ENCODE measurements at regions not wholly inside any gene's neighbourhood (a gene's known extent, or its start where the extent isn't known, plus 50 kb on each side); places are given as distances from the start of the nearest gene placed in this dataset.
"Not testable (repeated sequence)": the region's sequence is repeated elsewhere in the genome, so short reads cannot be mapped to it uniquely, and the experiment has no call there.

- no peak for DNase-seq (ENCODE audit: low spot score)
Observed at GRCh38 chr5:57632937-57633336, 150.3 kb upstream of the ACTBL2 start.

DNA sequence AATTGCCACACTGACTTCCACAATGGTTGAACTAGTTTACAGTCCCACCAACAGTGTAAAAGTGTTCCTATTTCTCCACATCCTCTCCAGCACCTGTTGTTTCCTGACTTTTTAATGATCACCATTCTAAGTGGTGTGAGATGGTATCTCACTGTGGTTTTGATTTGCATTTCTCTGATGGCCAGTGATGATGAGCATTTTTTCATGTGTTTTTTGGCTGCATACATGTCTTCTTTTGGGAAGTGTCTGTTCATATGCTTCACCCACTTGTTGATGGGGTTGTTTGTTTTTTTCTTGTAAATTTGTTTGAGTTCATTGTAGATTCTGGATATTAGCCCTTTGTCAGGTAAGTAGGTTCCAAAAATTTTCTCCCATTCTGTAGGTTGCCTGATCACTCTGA lies 148.5 kb upstream of the ACTBL2 start:
- DNase-seq (ENCODE audit: low spot score): not testable (repeated sequence)

GRCh38 chr5:57627661-57628060 lies 145.1 kb upstream of the ACTBL2 start:
- DNase-seq (ENCODE audit: low spot score): no peak

GRCh38 chr5:57626703-57627102 lies 144.1 kb upstream of the ACTBL2 start:
- DNase-seq (ENCODE audit: low spot score): no peak

DNA sequence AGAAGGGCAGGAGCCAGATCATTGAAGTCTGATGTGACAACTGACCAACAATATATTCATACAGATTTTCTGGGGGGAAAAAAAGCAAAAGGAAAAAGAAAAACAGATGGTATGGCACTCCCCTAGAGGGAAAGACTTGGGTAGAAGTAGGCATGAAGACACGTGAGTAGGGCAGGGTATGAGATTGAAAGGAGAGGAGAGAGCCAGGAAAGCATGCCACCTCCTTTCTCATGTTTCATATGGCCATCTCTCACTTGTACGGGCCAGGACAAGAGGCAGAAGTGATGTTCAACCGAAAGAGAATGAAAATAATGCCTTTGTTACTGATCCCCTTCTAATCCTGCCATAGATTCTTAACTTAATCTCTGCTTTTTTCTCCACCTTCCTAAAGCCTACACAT lies 139.0 kb upstream of the ACTBL2 start:
- DNase-seq (ENCODE audit: low spot score): no peak

DNA sequence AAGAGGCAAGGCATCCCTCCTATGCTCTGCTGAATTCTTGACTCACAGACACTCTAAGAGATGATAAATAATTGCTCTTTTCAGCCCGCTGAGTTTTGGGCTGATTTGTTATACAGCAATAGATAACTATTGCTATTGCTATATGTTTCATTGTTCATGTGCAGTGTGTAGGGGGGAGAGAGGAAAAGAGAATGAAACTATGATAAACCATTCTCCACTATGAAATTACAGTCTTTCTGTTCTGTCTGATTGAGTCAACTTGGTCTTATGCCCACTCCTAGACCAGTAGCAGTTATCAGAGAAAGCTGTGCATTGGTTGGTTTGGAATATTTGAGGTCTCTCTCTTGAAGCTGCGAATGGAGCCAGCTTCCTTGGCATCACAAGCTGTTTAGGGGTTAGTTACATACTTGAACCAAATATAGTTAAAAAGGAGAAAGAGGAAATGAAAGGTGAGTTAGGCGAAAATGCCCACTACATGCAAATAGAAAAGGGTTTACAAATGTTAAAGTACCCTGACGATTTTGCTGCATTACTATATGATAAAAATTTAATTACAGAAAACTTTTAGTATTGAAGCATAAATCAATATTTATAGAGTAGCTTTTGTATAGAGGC lies 136.3 kb upstream of the ACTBL2 start:
- no peak for DNase-seq (ENCODE audit: low spot score)

DNA sequence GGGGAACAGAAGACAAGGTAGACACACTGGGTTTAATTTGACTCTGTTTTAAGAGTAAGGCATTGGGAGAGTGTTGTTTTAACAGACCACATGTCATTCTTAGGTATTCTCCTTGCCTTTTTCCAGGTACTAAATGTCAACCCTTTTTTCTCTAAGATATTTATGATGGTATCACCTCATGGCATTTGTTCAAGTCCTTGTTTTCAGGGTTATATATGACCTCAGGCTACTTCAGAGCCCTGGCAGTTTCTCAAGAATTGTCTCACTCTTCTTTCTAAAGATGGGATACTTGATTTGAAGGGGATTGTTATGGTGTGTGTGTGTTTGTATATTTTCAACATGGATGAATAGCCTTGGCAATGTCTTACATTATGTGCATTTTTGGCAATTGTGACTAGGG lies 131.1 kb upstream of the ACTBL2 start:
- DNase-seq (ENCODE audit: low spot score): no peak

- no peak for DNase-seq (ENCODE audit: low spot score)
Observed at GRCh38 chr5:57611177-57611576, 128.6 kb upstream of the ACTBL2 start.

GRCh38 chr5:57608542-57608941 lies 125.9 kb upstream of the ACTBL2 start:
- DNase-seq (ENCODE audit: low spot score): no peak

GRCh38 chr5:57601996-57602395 lies 119.4 kb upstream of the ACTBL2 start:
- DNase-seq (ENCODE audit: low spot score): no peak

- DNase-seq (ENCODE audit: low spot score): no peak
Observed at GRCh38 chr5:57600321-57600720, 117.7 kb upstream of the ACTBL2 start.

GRCh38 chr5:57598756-57599155 lies 116.1 kb upstream of the ACTBL2 start:
- DNase-seq (ENCODE audit: low spot score): no peak

DNA sequence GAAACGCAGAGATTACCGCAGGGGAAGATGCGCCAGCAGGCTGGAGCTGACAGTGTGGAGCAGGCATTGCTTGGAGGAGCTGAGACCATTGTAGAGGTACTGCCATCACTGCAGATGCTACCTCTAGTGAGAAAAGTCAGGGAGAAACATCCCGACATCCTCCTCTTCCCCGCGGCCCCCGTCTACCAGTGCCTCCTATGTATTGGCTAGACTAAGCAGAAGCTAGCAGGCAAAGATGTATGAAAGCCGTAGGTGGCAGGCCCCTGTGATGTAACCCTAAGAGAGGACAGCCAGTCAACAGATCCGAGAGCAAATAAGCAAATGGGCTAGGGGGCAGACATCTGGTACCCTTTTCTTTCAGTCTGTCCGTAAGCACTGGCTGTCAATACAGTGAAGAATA lies 115.5 kb upstream of the ACTBL2 start:
- no peak for DNase-seq (ENCODE audit: low spot score)

- no peak for DNase-seq (ENCODE audit: low spot score)
Observed at GRCh38 chr5:57595523-57595991, 112.9 kb upstream of the ACTBL2 start.

DNA sequence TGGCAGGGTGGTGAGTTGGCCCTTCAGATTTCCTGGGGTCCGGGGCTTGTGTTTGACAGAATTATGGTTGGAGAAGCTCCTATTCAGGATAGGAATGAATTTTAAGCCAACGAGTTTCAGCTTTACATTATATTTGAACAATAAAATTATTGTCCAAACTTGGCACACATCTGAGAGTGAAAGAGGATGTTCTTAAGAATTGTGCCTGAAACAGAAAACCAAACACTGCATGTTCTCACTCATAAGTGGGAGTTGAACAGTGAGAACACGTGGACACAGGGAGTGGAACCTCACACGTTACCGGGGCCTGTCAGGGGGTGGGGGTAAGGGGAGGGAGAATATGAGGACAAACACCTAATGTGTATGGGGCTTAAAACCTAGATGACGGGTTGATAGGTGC lies 111.8 kb upstream of the ACTBL2 start:
- no peak for DNase-seq (ENCODE audit: low spot score)

GRCh38 chr5:57592236-57592635 lies 109.6 kb upstream of the ACTBL2 start:
- no peak for DNase-seq (ENCODE audit: low spot score)

DNA sequence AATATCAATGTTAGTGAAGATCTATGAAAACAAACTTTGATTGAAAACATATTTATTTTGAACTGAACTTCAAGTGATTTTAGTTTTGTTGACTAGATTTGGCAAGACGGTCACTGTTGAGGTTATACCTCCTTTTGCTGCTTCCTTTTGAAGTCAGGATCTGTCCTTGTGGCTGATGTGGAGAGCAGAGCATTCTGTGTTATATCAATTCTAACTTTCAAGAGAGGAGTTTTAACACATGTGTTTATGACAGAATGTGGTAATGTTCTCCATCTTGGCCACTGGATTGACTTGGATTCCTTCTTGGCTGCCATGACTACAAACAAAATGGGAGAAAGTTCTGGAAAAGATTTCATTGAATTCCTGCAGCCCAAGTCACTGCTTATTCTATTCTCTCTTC lies 104.0 kb upstream of the ACTBL2 start:
- DNase-seq (ENCODE audit: low spot score): no peak

DNA sequence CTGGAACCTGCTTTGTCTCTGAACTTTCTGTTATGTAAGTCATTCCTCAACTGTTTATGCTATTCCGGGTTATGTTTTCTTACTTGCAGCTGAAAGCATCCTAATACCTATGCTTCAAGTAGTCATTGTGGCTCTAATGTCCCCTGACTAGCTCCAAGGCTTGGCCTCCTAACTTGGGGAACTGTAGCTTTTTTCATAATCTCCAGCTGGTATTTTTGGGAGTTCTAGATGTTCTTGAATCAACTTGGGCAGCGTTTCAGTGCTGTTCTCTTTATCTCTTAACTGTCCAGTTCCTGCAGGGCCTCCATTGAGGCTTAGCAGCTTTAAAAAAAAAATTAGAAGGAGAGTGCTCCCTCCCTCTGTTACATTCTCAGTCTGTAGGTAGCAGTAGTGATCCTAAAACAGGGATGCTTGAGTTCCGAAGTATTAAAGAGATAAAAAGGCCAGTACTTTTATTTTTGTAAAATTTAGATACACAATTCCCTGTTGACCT lies 100.0 kb upstream of the ACTBL2 start:
- no peak for DNase-seq (ENCODE audit: low spot score)

DNA sequence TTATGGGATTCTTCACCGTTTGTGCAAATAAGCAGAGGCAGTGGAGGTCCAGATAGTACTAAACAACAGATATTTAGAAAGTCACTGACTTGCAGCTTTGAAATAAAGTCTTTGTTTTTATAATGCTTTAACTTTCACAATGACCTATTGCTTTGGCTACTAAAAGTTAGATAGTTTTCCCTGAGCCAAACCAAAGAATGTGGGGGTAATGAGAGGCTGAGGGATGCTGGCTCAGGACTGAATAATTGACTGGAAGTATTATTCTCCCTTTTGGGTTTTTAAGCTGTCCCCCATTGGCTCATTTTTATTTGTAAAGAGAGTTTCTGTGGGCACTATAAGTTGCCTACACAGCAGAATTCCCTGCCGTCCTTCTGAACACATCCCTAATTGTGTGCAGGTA lies 99.2 kb upstream of the ACTBL2 start:
- DNase-seq (ENCODE audit: low spot score): no peak

DNA sequence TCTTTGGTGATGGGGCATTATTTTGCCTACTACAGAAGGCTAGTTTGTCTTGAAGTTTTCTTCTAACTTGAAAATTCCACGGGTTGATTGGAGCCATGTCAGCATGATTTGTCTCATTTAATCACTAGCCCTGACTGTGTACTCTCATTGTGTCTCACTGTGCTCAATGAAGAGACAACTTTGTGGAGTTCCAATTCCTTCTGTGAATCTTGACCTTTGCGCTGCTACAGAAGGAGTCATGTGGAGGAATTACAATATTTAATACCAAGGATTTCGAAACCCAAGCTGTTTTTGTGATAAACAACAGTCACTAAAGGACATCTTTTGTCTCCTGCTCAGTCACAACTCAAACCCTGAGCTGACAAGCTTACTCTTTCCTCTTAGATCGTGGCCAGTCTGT lies 98.6 kb upstream of the ACTBL2 start:
- no peak for DNase-seq (ENCODE audit: low spot score)

- no peak for DNase-seq (ENCODE audit: low spot score)
Observed at GRCh38 chr5:57577432-57578175, 95.0 kb upstream of the ACTBL2 start.

- no peak for DNase-seq (ENCODE audit: low spot score)
Observed at GRCh38 chr5:57576317-57576716, 93.7 kb upstream of the ACTBL2 start.

GRCh38 chr5:57575839-57576238 lies 93.2 kb upstream of the ACTBL2 start:
- DNase-seq (ENCODE audit: low spot score): no peak

Measured in HT-29 (cell line).